ENCODE measurements at regions not wholly inside any gene's neighbourhood (a gene's known extent, or its start where the extent isn't known, plus 50 kb on each side); places are given as distances from the start of the nearest gene placed in this dataset.

DNA sequence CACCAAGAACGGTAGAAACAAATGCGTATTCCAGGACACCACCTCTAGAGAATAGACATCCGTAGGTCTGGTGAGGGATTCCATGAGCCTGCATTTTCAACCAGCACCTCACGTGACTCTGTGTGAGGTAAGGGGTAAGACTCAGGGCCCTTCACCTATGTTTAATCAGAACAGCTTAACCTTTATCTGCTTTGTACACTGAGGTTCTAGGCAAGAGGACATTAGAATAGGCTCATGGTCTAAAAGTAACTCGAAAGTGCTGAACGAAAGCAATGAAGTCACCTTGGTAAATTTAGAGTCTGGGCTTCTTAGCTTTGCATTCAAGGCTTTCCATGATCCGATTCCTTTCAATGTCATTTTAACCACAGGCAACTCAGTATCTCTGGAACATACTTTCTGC lies 270.5 kb upstream of the CADM1 start:
- Mint-ChIP-seq H3K36me3 (no peaks in the 10 kb centered on the region), H3K27me3 (ENCODE audit: low read depth) (peaks cover 4% of the 10 kb centered on the region), H3K9me3 (no peaks in the 10 kb centered on the region), H3K4me3 (no peak overlapping the region), H3K27ac (no peak overlapping the region), H3K4me1 (peaks cover 8% of the 10 kb centered on the region)
- TF ChIP-seq, protein P1, sequence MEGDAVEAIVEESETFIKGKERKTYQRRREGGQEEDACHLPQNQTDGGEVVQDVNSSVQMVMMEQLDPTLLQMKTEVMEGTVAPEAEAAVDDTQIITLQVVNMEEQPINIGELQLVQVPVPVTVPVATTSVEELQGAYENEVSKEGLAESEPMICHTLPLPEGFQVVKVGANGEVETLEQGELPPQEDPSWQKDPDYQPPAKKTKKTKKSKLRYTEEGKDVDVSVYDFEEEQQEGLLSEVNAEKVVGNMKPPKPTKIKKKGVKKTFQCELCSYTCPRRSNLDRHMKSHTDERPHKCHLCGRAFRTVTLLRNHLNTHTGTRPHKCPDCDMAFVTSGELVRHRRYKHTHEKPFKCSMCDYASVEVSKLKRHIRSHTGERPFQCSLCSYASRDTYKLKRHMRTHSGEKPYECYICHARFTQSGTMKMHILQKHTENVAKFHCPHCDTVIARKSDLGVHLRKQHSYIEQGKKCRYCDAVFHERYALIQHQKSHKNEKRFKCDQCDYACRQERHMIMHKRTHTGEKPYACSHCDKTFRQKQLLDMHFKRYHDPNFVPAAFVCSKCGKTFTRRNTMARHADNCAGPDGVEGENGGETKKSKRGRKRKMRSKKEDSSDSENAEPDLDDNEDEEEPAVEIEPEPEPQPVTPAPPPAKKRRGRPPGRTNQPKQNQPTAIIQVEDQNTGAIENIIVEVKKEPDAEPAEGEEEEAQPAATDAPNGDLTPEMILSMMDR (IDR thresholded peaks at IDR 0.05; ENCODE audit: unreplicated experiment) = no peak
- no peak for DNase-seq (ENCODE audit: low spot score in 2 of 2, unreplicated experiment in 2 of 2)

DNA sequence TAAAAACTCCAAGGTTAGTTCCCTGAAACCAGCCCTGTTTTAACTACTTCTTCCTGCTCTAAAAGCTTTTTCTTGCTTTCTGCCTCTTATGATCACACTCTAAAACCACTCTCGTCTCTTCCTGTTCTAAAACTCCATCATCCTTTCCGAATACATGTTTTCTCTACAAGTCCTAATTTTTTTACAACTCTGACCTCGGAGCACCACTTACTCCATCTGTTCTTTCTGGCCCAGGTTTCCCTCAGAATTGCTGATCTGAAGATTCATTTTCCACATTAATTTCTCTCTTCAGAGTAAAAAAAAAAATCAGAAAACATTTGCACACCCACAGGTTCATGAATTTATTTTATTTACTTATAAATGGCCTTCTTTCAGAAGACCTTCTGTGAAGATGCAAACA lies 265.7 kb upstream of the CADM1 start:
- no peaks in the 10 kb centered on the region for H3K36me3 Mint-ChIP-seq
- H3K27me3 Mint-ChIP-seq (ENCODE audit: low read depth) = peaks cover 4% of the 10 kb centered on the region
- H3K9me3 Mint-ChIP-seq = no peaks in the 10 kb centered on the region
- TF ChIP-seq, protein P1 (IDR thresholded peaks at IDR 0.05; ENCODE audit: unreplicated experiment) = no peak
- no peak overlapping the region for H3K4me3 Mint-ChIP-seq
- H3K27ac Mint-ChIP-seq = no peak overlapping the region
- H3K4me1 Mint-ChIP-seq = peaks cover 11% of the 10 kb centered on the region
- no peak for DNase-seq (ENCODE audit: low spot score in 2 of 2, unreplicated experiment in 2 of 2)

DNA sequence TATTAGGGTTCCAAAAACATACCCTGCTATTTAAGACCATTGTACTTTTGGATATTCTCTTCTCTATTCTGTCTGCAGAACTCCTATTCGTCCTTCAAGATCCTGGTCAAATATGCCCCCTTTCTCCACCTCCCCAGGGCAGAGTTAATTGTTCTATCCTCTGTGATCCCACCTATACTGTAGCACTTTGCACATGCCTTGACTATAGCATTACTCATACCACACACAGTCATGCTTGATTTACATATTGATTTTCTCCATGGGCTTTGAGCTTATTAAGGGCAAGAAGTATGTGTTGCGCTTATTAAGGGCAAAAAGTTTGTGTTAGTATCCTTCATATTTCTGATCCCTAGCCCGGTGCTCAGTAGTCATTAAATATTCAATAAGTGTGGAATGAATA lies 263.7 kb upstream of the CADM1 start:
- H3K27me3 Mint-ChIP-seq (ENCODE audit: low read depth) = peaks cover 6% of the 10 kb centered on the region
- TF ChIP-seq, protein P1 (IDR thresholded peaks at IDR 0.05; ENCODE audit: unreplicated experiment) = no peak
- H3K4me3 Mint-ChIP-seq = no peak overlapping the region
- H3K27ac Mint-ChIP-seq = no peak overlapping the region
- no peaks in the 10 kb centered on the region for H3K36me3 Mint-ChIP-seq
- H3K9me3 Mint-ChIP-seq = no peaks in the 10 kb centered on the region
- peaks cover 3% of the 10 kb centered on the region for H3K4me1 Mint-ChIP-seq
- DNase-seq (ENCODE audit: low spot score in 2 of 2, unreplicated experiment in 2 of 2) = no peak

DNA sequence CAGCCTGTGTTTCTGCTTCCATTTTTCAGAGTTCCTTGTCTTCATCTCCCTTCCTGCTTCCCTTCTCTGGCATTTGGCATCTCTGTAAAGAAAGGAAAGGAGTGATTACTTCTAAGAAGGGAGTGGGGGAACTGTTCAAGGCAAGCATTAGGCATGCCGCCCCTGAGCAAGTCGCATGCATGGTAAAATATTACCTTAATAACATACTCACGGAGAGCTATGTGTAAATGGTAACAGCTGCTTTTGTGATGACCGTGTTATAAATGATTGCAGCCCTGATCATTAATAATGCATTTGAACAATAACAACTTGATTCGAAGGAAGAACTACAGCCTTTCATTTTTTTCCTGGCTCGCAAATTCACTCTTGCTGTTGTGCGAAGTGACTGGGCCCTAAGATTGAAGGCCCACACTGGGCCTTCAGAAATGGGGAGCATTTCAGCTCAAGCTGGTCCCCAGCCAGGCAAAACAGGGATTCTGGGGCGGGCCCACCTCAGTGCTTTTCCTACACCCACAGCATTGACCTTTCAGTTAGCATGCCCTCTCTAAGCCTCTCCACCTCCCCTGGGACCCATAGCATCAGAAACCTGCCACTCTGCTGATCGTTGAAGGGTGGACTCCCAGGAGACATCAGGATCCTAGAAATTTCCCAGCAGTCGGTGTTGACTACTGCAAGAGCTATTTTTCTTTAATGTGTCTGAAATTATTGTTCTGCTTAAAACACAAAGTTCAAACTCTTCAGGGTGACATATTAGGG lies 263.0 kb upstream of the CADM1 start:
- no peak overlapping the region for H3K4me3 Mint-ChIP-seq
- no peaks in the 10 kb centered on the region for H3K9me3 Mint-ChIP-seq
- H3K4me1 Mint-ChIP-seq = peaks cover 3% of the 10 kb centered on the region
- TF ChIP-seq, protein P1 (IDR thresholded peaks at IDR 0.05; ENCODE audit: unreplicated experiment) = no peak
- no peaks in the 10 kb centered on the region for H3K36me3 Mint-ChIP-seq
- DNase-seq (ENCODE audit: low spot score in 2 of 2, unreplicated experiment in 2 of 2) = no peak
- peaks cover 8% of the 10 kb centered on the region for H3K27me3 Mint-ChIP-seq (ENCODE audit: low read depth)
- H3K27ac Mint-ChIP-seq = no peak overlapping the region

DNA sequence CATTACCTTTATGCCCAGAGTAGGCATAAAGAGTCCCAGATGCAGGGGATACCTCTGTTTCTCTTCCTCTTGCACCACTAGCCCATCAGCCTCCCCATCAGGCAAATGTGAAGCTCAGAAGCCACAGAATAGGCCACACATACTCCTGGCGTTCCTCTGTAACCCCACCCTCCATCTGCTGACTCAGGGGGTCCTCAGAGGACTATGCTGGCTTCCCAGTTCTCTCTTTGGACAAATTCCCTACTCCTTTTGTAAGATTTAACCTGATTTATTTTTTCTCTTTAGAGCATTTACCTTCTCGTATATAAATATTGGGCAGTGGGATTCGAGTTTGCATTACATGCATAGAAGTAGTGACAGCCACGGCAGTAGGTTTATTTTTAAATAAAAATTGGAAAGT lies 262.3 kb upstream of the CADM1 start:
- peaks cover 14% of the 10 kb centered on the region for H3K27me3 Mint-ChIP-seq (ENCODE audit: low read depth)
- peaks cover 3% of the 10 kb centered on the region for H3K4me1 Mint-ChIP-seq
- TF ChIP-seq, protein P1 (IDR thresholded peaks at IDR 0.05; ENCODE audit: unreplicated experiment) = no peak
- no peak for DNase-seq (ENCODE audit: low spot score in 2 of 2, unreplicated experiment in 2 of 2)
- no peaks in the 10 kb centered on the region for H3K9me3 Mint-ChIP-seq
- no peaks in the 10 kb centered on the region for H3K36me3 Mint-ChIP-seq
- H3K4me3 Mint-ChIP-seq = no peak overlapping the region
- H3K27ac Mint-ChIP-seq = no peak overlapping the region

Data from mesothelial cell of epicardium (in vitro differentiated cells).